22Rv1 (cell line): ENCODE measurements at regions not wholly inside any gene's neighbourhood (a gene's known extent, or its start where the extent isn't known, plus 50 kb on each side); places are given as distances from the start of the nearest gene placed in this dataset.

Source experiments
- H3K27ac ChIP-seq: fragments of 450-650 bp; 2 replicates; pipeline ENCODE4 v1.5.1; 2017
- ZFX ChIP-seq: fragments of 450-650 bp; IDR thresholded peaks from 2 replicates; pipeline ENCODE4 v1.6.1; 2017; ENCODE audit warnings: antibody characterized with exemption, borderline replicate concordance
- TF ChIP-seq, protein P1 (sequence below): fragments of 450-650 bp; IDR thresholded peaks from 2 replicates; pipeline ENCODE4 v1.5.1; 2017; ENCODE audit warnings: mild to moderate bottlenecking

- no peak for TF ChIP-seq ZFX
- TF ChIP-seq, protein P1, sequence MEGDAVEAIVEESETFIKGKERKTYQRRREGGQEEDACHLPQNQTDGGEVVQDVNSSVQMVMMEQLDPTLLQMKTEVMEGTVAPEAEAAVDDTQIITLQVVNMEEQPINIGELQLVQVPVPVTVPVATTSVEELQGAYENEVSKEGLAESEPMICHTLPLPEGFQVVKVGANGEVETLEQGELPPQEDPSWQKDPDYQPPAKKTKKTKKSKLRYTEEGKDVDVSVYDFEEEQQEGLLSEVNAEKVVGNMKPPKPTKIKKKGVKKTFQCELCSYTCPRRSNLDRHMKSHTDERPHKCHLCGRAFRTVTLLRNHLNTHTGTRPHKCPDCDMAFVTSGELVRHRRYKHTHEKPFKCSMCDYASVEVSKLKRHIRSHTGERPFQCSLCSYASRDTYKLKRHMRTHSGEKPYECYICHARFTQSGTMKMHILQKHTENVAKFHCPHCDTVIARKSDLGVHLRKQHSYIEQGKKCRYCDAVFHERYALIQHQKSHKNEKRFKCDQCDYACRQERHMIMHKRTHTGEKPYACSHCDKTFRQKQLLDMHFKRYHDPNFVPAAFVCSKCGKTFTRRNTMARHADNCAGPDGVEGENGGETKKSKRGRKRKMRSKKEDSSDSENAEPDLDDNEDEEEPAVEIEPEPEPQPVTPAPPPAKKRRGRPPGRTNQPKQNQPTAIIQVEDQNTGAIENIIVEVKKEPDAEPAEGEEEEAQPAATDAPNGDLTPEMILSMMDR, result no peak
Measured at GRCh38 chr6:10101551-10102252, 313.2 kb downstream of the TFAP2A start.

GRCh38 chr6:10099529-10100140 is 315.2 kb downstream of the TFAP2A start:
- TF ChIP-seq, protein P1, result no peak
- TF ChIP-seq ZFX, result no peak
- peak overlapping the region; percentile 86 for H3K27ac ChIP-seq

More at GRCh38 chr6:10101551-10102252, 313.2 kb downstream of the TFAP2A start:
- no peak overlapping the region for H3K27ac ChIP-seq

DNA sequence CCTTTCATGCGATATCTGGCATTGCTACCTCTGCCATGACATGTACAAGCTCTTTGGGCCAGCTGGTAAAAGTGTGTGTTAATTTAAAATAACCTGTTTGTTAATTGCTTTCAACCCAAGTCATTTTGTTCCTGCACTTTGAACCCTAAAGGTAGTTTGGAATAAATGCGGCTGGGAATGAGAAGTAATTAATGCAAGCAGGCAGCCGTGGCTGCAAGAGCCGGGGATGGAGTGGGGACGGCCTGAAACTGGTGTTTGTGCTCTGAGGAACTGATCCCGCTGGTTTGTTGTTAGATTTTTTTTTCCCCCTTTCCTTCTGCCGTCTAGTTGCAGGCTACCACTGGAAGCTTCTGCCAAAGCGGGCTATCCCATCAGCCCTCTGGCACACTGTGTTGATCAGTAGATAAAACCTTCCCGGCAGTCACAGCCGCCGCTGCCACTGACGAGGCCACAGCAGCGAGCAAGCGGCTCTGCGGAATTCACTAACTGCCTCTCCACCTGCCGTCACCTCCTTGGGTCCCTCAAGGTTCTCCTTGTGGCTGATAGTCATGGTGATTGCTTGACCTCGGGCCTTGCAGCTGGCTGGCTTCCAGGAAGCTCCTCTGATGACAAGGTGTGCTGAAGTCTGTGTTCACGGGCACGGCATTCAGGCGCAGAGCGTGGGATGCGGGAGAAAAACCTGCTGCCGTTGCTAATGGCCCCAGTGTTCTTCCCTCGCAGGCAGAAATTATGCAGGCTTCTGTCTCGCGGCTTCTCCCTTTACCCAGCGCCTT is 315.9 kb downstream of the TFAP2A start:
- TF ChIP-seq, protein P1, result no peak
- no peak for TF ChIP-seq ZFX
- peak overlapping the region; percentile 86 for H3K27ac ChIP-seq

DNA sequence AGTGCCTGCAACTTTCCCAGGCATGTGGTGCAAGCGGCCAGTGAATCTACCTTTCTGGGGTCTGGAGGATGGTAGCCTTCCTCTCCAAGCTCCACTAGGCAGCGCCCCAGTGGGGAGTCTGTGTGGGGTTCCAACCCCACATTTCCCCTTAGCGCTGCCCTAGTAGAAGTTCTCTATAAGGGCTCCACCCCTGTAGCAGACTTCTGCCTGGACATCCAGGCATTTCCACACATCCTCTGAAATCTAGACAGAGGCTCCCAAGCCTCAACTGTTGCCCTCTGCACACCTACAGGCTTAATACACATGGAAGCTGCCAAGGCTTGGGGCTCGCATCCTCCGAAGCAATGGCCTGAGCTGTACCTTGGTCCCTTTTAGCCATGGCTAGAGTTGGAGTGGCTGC is 321.6 kb downstream of the TFAP2A start:
- TF ChIP-seq, protein P1, result no peak
- no peak for TF ChIP-seq ZFX

DNA sequence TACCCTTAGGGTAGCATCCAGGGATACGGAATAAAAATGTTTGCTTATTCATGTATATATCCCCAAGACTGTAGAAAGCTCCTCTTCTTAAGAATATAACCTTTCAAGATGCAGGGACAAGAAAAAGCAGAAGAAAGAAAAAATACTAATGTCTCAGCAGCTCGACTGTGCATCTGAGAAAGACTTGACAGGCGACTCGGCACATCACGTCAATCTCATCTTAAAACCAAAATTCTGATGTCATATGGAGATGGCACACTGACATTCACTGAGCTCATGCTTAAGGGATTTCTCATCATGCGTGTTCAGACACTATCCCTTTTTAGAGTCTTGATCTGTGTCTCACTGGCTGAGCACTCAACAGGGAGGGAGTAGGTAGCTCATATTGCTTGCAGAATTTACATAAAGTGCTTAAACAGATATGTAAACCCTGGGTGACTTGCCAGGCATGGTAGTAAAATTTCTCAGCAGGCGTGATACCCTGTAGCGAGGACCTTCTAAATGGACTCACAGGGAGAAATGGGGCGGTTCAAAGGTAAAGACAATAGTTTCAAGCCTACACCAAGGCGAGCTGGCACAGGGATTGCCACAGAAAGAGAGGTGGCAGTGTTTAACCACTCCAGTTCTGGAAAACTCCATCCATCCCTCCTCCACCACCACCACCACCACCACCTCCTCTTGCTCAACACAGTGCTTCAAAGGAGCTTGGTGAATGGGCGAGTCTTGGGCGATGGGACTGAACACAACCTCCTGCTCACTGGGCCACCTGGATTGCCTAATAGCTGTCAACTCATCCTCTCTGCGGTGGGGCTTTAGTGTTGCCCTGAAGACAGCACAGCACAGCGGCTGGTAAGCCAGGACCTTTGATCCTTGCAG is 330.5 kb downstream of the TFAP2A start:
- TF ChIP-seq, protein P1, result no peak
- TF ChIP-seq ZFX, result no peak
- H3K27ac ChIP-seq, result no peak overlapping the region

More for the DNA sequence above, 321.6 kb downstream of the TFAP2A start:
- H3K27ac ChIP-seq, result no peak overlapping the region

GRCh38 chr6:10082385-10082784 is 332.5 kb downstream of the TFAP2A start:
- TF ChIP-seq, protein P1, result no peak
- no peak overlapping the region for H3K27ac ChIP-seq
